Neural crest cell (in vitro differentiated cells): ENCODE measurements at regions not wholly inside any gene's neighbourhood (a gene's known extent, or its start where the extent isn't known, plus 50 kb on each side); places are given as distances from the start of the nearest gene placed in this dataset.

Source experiments
- DNase-seq: peaks from one replicate; pipeline ENCODE4 v3.0.0; 2021; ENCODE audit warnings: low read depth, mixed read lengths, low spot score
- H3K27ac Mint-ChIP-seq: one replicate; pipeline ENCODE4 v1.8.0; 2021; ENCODE audit warnings: mild to moderate bottlenecking, mixed read lengths; ENCODE audit not compliant: unreplicated experiment
- H3K27me3 Mint-ChIP-seq: 2 replicates; pipeline ENCODE4 v1.8.0; 2021; ENCODE audit warnings: low read depth, mild to moderate bottlenecking, mixed read lengths
- H3K36me3 Mint-ChIP-seq: 2 replicates; pipeline ENCODE4 v1.8.0; 2021; ENCODE audit warnings: low read depth, mild to moderate bottlenecking, mixed read lengths
- H3K4me1 Mint-ChIP-seq: 2 replicates; pipeline ENCODE4 v1.8.0; 2021; ENCODE audit warnings: mixed read lengths
- H3K4me3 Mint-ChIP-seq: one replicate; pipeline ENCODE4 v1.8.0; 2021; ENCODE audit warnings: mild to moderate bottlenecking, mixed read lengths
- H3K9me3 Mint-ChIP-seq: 2 replicates; pipeline ENCODE4 v1.8.0; 2021; ENCODE audit warnings: mixed read lengths
- TF ChIP-seq, protein P1 (sequence below): fragments of 200-600 bp; sonication (generic); conservative IDR thresholded peaks from 2 replicates; pipeline ENCODE4 v1.5.0; 2021; ENCODE audit warnings: antibody characterized with exemption, mild to moderate bottlenecking

DNA sequence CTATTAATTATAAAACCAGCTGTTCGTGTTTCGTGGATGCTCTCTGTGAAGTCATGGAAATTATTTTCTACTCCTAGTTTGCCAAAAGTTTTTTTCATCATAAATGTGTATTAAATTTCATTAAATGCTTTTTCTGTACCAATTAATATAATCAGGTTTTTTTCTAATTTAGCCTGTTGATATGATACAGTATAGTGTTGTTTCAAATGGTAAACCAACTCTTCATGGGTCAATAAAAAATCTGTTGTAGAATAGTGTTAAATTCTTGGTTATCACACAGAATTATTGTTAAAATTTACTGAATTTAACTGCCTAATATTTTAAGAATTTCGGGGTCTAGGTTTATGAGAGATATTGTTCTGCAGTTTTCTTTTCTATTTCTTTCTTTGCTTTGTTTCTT lies 505.9 kb upstream of the MANEA start:
- Mint-ChIP-seq H3K9me3 (no peaks in the 10 kb centered on the region), H3K4me1 (no peaks in the 10 kb centered on the region), H3K27me3 (no peaks in the 10 kb centered on the region), H3K4me3 (no peak overlapping the region), H3K27ac (no peak overlapping the region), H3K36me3 (no peaks in the 10 kb centered on the region)
- DNase-seq = no peak
- TF ChIP-seq, protein P1, sequence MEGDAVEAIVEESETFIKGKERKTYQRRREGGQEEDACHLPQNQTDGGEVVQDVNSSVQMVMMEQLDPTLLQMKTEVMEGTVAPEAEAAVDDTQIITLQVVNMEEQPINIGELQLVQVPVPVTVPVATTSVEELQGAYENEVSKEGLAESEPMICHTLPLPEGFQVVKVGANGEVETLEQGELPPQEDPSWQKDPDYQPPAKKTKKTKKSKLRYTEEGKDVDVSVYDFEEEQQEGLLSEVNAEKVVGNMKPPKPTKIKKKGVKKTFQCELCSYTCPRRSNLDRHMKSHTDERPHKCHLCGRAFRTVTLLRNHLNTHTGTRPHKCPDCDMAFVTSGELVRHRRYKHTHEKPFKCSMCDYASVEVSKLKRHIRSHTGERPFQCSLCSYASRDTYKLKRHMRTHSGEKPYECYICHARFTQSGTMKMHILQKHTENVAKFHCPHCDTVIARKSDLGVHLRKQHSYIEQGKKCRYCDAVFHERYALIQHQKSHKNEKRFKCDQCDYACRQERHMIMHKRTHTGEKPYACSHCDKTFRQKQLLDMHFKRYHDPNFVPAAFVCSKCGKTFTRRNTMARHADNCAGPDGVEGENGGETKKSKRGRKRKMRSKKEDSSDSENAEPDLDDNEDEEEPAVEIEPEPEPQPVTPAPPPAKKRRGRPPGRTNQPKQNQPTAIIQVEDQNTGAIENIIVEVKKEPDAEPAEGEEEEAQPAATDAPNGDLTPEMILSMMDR = no peak

DNA sequence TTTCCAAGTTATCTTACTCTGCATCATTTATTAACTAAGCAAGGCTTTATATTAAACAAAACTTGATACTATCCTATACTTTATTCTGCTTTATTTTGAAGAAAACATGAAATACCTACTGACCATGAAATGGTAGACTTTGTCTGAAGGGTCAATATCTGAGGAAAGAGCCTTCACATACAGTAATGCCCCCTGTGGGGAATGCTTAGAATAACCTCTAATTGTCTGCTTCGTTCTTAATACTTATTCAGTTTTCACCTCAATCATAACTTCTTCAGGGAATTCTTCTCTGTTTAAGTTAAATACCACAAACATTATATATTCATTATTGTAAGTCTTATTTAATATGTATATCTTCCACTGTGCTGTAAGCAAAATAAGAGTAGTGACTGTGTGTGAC lies 498.9 kb upstream of the MANEA start:
- H3K4me3 Mint-ChIP-seq = no peak overlapping the region
- H3K27ac Mint-ChIP-seq = no peak overlapping the region
- no peaks in the 10 kb centered on the region for H3K9me3 Mint-ChIP-seq
- no peak for DNase-seq
- no peaks in the 10 kb centered on the region for H3K27me3 Mint-ChIP-seq
- no peaks in the 10 kb centered on the region for H3K4me1 Mint-ChIP-seq
- TF ChIP-seq, protein P1 = peak; percentile 16
- no peaks in the 10 kb centered on the region for H3K36me3 Mint-ChIP-seq

DNA sequence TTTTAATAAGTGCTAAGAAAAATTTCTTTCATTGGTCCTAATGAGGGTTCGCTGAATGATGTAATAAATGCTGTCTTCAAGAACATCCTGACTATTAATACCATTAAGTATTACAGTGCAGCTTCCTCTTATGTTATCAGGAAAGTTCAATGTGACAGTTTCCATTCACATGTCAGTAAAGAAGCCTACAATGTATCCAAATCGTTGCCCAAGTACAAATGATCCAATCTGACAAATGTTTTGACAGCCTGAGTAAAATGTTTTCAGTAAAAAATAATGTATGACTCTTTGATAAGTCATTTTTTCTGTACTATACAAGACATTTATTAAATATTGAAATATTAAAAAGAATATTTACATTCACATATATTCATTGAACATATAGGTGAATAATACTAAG lies 496.1 kb upstream of the MANEA start:
- TF ChIP-seq, protein P1 = no peak
- Mint-ChIP-seq H3K9me3 (no peaks in the 10 kb centered on the region), H3K4me1 (no peaks in the 10 kb centered on the region), H3K27me3 (no peaks in the 10 kb centered on the region), H3K4me3 (no peak overlapping the region), H3K36me3 (no peaks in the 10 kb centered on the region), H3K27ac (no peak overlapping the region)
- DNase-seq = no peak

DNA sequence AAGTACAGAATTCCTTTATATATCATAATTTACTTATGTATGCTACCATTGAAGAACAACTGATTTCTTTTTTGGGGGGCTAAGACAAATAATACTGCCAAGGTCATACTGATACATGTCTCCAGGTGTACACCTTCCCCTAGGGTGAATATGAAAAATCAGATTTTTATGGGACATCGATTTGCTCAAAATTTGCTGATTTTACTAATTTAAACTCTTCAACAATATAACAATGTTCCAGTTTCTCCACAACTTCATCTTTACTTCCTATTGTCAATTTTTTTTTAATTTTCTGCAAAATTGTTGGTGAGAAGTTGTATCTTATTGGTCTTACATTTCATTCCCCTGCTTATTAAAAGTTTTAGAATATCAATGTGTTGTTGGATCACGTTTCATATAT lies 495.4 kb upstream of the MANEA start:
- Mint-ChIP-seq H3K4me1 (no peaks in the 10 kb centered on the region), H3K9me3 (no peaks in the 10 kb centered on the region), H3K36me3 (no peaks in the 10 kb centered on the region), H3K4me3 (no peak overlapping the region), H3K27ac (no peak overlapping the region), H3K27me3 (no peaks in the 10 kb centered on the region)
- no peak for DNase-seq
- TF ChIP-seq, protein P1 = no peak

DNA sequence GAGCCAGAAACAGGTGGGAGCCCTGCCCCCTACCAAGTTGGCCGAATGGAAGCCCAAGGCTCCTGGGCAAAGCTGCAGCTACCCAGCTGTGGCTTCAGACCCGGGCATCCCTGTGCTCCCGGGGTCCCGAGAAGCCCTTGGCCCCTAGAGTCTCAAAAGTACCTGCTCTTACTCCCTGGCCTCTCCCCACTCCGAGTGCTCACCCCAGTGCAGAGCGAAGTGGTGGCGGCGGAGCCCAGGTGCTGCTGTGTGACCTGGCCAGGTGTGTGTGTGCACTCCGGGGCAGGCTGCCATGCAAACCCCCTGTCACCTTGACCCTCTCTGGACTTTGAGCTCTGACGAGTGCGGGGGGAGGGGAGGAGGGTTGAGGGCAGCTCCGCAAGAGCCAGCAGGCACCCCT lies 493.8 kb upstream of the MANEA start:
- no peak overlapping the region for H3K27ac Mint-ChIP-seq
- H3K9me3 Mint-ChIP-seq = no peaks in the 10 kb centered on the region
- DNase-seq = no peak
- TF ChIP-seq, protein P1 = no peak
- H3K27me3 Mint-ChIP-seq = no peaks in the 10 kb centered on the region
- no peaks in the 10 kb centered on the region for H3K4me1 Mint-ChIP-seq
- no peaks in the 10 kb centered on the region for H3K36me3 Mint-ChIP-seq
- H3K4me3 Mint-ChIP-seq = no peak overlapping the region

DNA sequence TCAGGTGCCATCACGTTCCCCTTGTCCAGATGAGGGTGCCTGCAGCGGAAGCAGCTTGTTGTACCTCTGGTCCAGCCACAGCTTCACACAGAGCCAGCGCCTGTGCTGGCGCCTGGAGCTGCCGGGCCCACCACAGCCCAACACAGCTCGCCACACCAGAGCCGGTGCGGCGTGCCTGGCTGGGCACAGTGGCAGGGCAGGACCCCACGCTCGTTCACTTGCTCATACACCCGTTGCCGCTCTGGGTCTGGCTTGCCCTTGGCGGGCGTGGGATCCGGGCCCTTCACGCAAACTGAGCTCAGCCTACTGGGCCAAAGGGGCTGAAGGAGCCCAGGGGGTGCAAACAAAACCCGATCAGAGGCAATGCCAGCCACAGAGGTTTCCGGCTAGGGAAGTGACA lies 492.5 kb upstream of the MANEA start:
- H3K27me3 Mint-ChIP-seq = no peaks in the 10 kb centered on the region
- no peak overlapping the region for H3K4me3 Mint-ChIP-seq
- H3K27ac Mint-ChIP-seq = no peak overlapping the region
- H3K36me3 Mint-ChIP-seq = no peaks in the 10 kb centered on the region
- TF ChIP-seq, protein P1 = no peak
- no peaks in the 10 kb centered on the region for H3K4me1 Mint-ChIP-seq
- no peak for DNase-seq
- no peaks in the 10 kb centered on the region for H3K9me3 Mint-ChIP-seq
